Astrocyte (in vitro differentiated cells and primary cell): ENCODE measurements at regions not wholly inside any gene's neighbourhood (a gene's known extent, or its start where the extent isn't known, plus 50 kb on each side); places are given as distances from the start of the nearest gene placed in this dataset.

Source experiments
- DNase-seq: peaks from one replicate; pipeline ENCODE4 v3.0.0-alpha.2; 2010; ENCODE audit warnings: low read depth
- FAIRE-seq: peaks from 2 replicates; lab custom pipeline; 2011; peaks lifted over from hg19 to GRCh38; lab: Jason Lieb, UNC
- H2AFZ ChIP-seq: 2 replicates; pipeline ENCODE4 v1.6.0; 2012; ENCODE audit warnings: low read depth, low read length, inconsistent platforms
- H3K27ac ChIP-seq: 2 replicates; pipeline ENCODE4 v1.5.1; 2011; ENCODE audit warnings: low read depth, low read length, inconsistent platforms
- H3K27me3 ChIP-seq: 2 replicates; pipeline ENCODE4 v1.6.0; 2011; ENCODE audit warnings: low read length, inconsistent platforms; ENCODE audit not compliant: insufficient read depth
- H3K36me3 ChIP-seq: 2 replicates; pipeline ENCODE4 v1.5.1; 2011; ENCODE audit warnings: low read length, inconsistent platforms; ENCODE audit not compliant: insufficient read depth
- H3K4me1 ChIP-seq: 2 replicates; pipeline ENCODE4 v1.5.1; 2011; ENCODE audit warnings: low read length, inconsistent platforms; ENCODE audit not compliant: insufficient read depth
- H3K4me2 ChIP-seq: 2 replicates; pipeline ENCODE4 v1.6.0; 2012; ENCODE audit warnings: low read length, inconsistent platforms
- H3K4me3 ChIP-seq: 2 replicates; pipeline ENCODE4 v1.5.1; 2011; ENCODE audit warnings: low read depth, mild to moderate bottlenecking, low read length, inconsistent platforms; ENCODE audit not compliant: insufficient read depth
- H3K79me2 ChIP-seq: 2 replicates; pipeline ENCODE4 v1.6.0; 2012; ENCODE audit warnings: mild to moderate bottlenecking, low read length, inconsistent platforms; ENCODE audit not compliant: insufficient read depth
- H3K9ac ChIP-seq: 2 replicates; pipeline ENCODE4 v1.6.0; 2012; ENCODE audit warnings: mild to moderate bottlenecking, low read length, inconsistent platforms
- H3K9me3 ChIP-seq: 2 replicates; pipeline ENCODE4 v1.5.1; 2012; ENCODE audit warnings: low read depth, mild to moderate bottlenecking, low read length, inconsistent platforms; ENCODE audit not compliant: insufficient read depth
- H4K20me1 ChIP-seq: 2 replicates; pipeline ENCODE4 v1.6.0; 2012; ENCODE audit warnings: low read length, inconsistent platforms; ENCODE audit not compliant: insufficient read depth
- H3K27ac Mint-ChIP-seq: one replicate; pipeline ENCODE4 v1.8.0; 2021; ENCODE audit warnings: mild to moderate bottlenecking, mixed read lengths; ENCODE audit not compliant: unreplicated experiment
- H3K27me3 Mint-ChIP-seq: one replicate; pipeline ENCODE4 v1.8.0; 2021; ENCODE audit warnings: low read depth, mixed read lengths; ENCODE audit not compliant: unreplicated experiment
- H3K36me3 Mint-ChIP-seq: one replicate; pipeline ENCODE4 v1.8.0; 2021; ENCODE audit warnings: low read depth, mixed read lengths; ENCODE audit not compliant: unreplicated experiment
- H3K4me1 Mint-ChIP-seq: one replicate; pipeline ENCODE4 v1.8.0; 2021; ENCODE audit warnings: low read depth, mixed read lengths; ENCODE audit not compliant: unreplicated experiment
- H3K4me3 Mint-ChIP-seq: one replicate; pipeline ENCODE4 v1.8.0; 2021; ENCODE audit warnings: mild to moderate bottlenecking, moderate library complexity, mixed read lengths; ENCODE audit not compliant: unreplicated experiment
- H3K9me3 Mint-ChIP-seq: one replicate; pipeline ENCODE4 v1.8.0; 2021; ENCODE audit warnings: mild to moderate bottlenecking, mixed read lengths; ENCODE audit not compliant: unreplicated experiment
- CTCF ChIP-seq: IDR thresholded peaks from 2 replicates; pipeline ENCODE4 v1.5.1; 2011; ENCODE audit warnings: low read depth, mild to moderate bottlenecking, inconsistent platforms, low read length, moderate library complexity; ENCODE audit not compliant: insufficient read depth
- EZH2 ChIP-seq: IDR thresholded peaks from 2 replicates; pipeline ENCODE4 v1.6.1; 2012; ENCODE audit warnings: mild to moderate bottlenecking, low read length, inconsistent platforms; ENCODE audit not compliant: insufficient read depth

- Histone ChIP-seq H3K9ac (no peak overlapping the region), H3K79me2 (no peaks in the 10 kb centered on the region), H3K4me2 (no peak overlapping the region), H3K36me3 (no peaks in the 10 kb centered on the region), H3K4me3 (no peak overlapping the region), H3K9me3 (no peaks in the 10 kb centered on the region), H3K4me1 (no peaks in the 10 kb centered on the region), H2AFZ (no peak overlapping the region), H3K27me3 (no peaks in the 10 kb centered on the region), H3K27ac (no peak overlapping the region), H4K20me1 (no peaks in the 10 kb centered on the region)
- no peaks in the 10 kb centered on the region for H3K27me3 Mint-ChIP-seq
- DNase-seq (no peak), FAIRE-seq (no peak)
- H3K9me3 Mint-ChIP-seq: no peaks in the 10 kb centered on the region
- no peak overlapping the region for H3K4me3 Mint-ChIP-seq
- H3K4me1 Mint-ChIP-seq: no peaks in the 10 kb centered on the region
- no peak overlapping the region for H3K27ac Mint-ChIP-seq
- TF ChIP-seq EZH2 (no peak), CTCF (no peak)
- no peaks in the 10 kb centered on the region for H3K36me3 Mint-ChIP-seq
These were observed 240.0 kb downstream of the HDGFL1 start for GRCh38 chr6:22809370-22809769.

GRCh38 chr6:22819209-22819608 is 249.8 kb downstream of the HDGFL1 start:
- H3K9ac ChIP-seq: no peak overlapping the region
- H3K27me3 Mint-ChIP-seq: no peaks in the 10 kb centered on the region
- no peaks in the 10 kb centered on the region for H3K9me3 Mint-ChIP-seq
- H3K4me1 Mint-ChIP-seq: peaks cover 12% of the 10 kb centered on the region
- no peak overlapping the region for H3K4me2 ChIP-seq
- H4K20me1 ChIP-seq: no peaks in the 10 kb centered on the region
- peaks cover 1% of the 10 kb centered on the region for H3K36me3 Mint-ChIP-seq
- no peak for TF ChIP-seq EZH2
- no peak for TF ChIP-seq CTCF
- no peak for FAIRE-seq
- no peaks in the 10 kb centered on the region for H3K27me3 ChIP-seq
- H3K4me3 Mint-ChIP-seq: no peak overlapping the region
- no peaks in the 10 kb centered on the region for H3K36me3 ChIP-seq
- no peaks in the 10 kb centered on the region for H3K4me1 ChIP-seq
- H3K79me2 ChIP-seq: no peaks in the 10 kb centered on the region
- DNase-seq: no peak
- no peak overlapping the region for H3K4me3 ChIP-seq
- H3K27ac Mint-ChIP-seq: no peak overlapping the region
- no peak overlapping the region for H3K27ac ChIP-seq
- H2AFZ ChIP-seq: no peak overlapping the region
- no peaks in the 10 kb centered on the region for H3K9me3 ChIP-seq

- Mint-ChIP-seq H3K9me3 (no peaks in the 10 kb centered on the region), H3K4me1 (peaks cover 17% of the 10 kb centered on the region), H3K4me3 (no peak overlapping the region), H3K36me3 (peaks cover 1% of the 10 kb centered on the region), H3K27me3 (no peaks in the 10 kb centered on the region), H3K27ac (peak overlapping the region; percentile 10)
- Histone ChIP-seq H4K20me1 (no peaks in the 10 kb centered on the region), H3K4me2 (no peak overlapping the region), H3K9me3 (no peaks in the 10 kb centered on the region), H3K27ac (no peak overlapping the region), H3K27me3 (no peaks in the 10 kb centered on the region), H3K4me3 (no peak overlapping the region), H3K4me1 (peaks cover 2% of the 10 kb centered on the region), H3K79me2 (no peaks in the 10 kb centered on the region), H3K36me3 (no peaks in the 10 kb centered on the region), H3K9ac (no peak overlapping the region), H2AFZ (no peak overlapping the region)
- peak; percentile 23 for FAIRE-seq
- peak; percentile 51 for DNase-seq
- TF ChIP-seq EZH2 (no peak), CTCF (no peak)
These were observed 252.4 kb downstream of the HDGFL1 start for GRCh38 chr6:22821664-22822320.
